Esophagus muscularis mucosa (tissue), 4 donors: ENCODE measurements at regions not wholly inside any gene's neighbourhood (a gene's known extent, or its start where the extent isn't known, plus 50 kb on each side); places are given as distances from the start of the nearest gene placed in this dataset.

Source experiments
- EP300 ChIP-seq: sonication (generic); formaldehyde crosslinking; IDR thresholded peaks from one replicate; pipeline ENCODE4 v1.6.1; 2017; ENCODE audit warnings: antibody characterized with exemption
- POLR2A ChIP-seq: fragments of 450-650 bp; IDR thresholded peaks from one replicate; pipeline ENCODE4 v1.6.1; 2017; ENCODE audit warnings: antibody characterized with exemption, moderate library complexity, mild to moderate bottlenecking, low read depth
- POLR2AphosphoS5 ChIP-seq, 2 donors: sonication (generic); formaldehyde crosslinking; IDR thresholded peaks; one replicate each; pipeline ENCODE4 v1.6.1; 2017; ENCODE audit warnings: antibody characterized with exemption in 2 of 2
- TF ChIP-seq, protein P1 (sequence below), 3 experiments: fragments of 200-600 bp in 2 of 3; fragments of 450-650 bp in 1 of 3; sonication (generic) in 2 of 3; IDR thresholded peaks; one replicate each; pipeline ENCODE4 v1.5.1; 2017 to 2019; ENCODE audit warnings: antibody characterized with exemption in 3 of 3, mild to moderate bottlenecking in 2 of 3, moderate library complexity in 1 of 3

DNA sequence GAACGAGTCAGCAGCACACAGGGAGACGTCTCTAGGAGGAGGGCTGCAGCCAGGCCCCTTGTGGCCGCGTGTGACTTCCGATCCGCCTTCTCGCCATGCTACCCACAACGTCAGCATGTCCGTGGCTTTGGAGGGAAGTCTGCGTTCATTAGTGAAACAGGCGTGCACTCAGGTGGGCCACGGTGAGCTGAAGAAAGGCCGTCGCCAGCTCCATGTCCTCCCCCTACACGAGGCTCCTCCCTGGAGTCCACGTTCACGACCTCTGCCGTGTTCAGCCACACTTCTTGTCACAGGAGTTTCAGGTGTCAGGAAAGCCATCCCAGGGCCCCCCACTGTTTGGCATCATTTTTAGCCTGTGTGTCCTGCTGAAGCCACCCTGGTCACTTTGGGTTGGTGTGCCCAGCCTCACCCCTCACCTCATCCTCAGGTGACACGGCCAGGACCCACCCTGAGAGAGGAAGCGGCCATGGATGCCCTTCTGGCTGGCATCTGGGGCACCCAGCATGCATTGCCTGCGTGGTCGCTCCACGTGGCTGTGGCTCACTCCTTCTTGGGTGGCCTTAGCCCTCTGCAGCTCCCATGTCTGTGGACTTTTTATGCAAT is 310.6 kb upstream of the SHH start:
- no peak for TF ChIP-seq POLR2A
- TF ChIP-seq, protein P1, sequence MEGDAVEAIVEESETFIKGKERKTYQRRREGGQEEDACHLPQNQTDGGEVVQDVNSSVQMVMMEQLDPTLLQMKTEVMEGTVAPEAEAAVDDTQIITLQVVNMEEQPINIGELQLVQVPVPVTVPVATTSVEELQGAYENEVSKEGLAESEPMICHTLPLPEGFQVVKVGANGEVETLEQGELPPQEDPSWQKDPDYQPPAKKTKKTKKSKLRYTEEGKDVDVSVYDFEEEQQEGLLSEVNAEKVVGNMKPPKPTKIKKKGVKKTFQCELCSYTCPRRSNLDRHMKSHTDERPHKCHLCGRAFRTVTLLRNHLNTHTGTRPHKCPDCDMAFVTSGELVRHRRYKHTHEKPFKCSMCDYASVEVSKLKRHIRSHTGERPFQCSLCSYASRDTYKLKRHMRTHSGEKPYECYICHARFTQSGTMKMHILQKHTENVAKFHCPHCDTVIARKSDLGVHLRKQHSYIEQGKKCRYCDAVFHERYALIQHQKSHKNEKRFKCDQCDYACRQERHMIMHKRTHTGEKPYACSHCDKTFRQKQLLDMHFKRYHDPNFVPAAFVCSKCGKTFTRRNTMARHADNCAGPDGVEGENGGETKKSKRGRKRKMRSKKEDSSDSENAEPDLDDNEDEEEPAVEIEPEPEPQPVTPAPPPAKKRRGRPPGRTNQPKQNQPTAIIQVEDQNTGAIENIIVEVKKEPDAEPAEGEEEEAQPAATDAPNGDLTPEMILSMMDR (IDR thresholded peaks at IDR 0.05): no peak
- no peak for TF ChIP-seq POLR2AphosphoS5 (IDR thresholded peaks at IDR 0.05)
- no peak for TF ChIP-seq EP300
